ENCODE measurements at regions not wholly inside any gene's neighbourhood (a gene's known extent, or its start where the extent isn't known, plus 50 kb on each side); places are given as distances from the start of the nearest gene placed in this dataset.

DNA sequence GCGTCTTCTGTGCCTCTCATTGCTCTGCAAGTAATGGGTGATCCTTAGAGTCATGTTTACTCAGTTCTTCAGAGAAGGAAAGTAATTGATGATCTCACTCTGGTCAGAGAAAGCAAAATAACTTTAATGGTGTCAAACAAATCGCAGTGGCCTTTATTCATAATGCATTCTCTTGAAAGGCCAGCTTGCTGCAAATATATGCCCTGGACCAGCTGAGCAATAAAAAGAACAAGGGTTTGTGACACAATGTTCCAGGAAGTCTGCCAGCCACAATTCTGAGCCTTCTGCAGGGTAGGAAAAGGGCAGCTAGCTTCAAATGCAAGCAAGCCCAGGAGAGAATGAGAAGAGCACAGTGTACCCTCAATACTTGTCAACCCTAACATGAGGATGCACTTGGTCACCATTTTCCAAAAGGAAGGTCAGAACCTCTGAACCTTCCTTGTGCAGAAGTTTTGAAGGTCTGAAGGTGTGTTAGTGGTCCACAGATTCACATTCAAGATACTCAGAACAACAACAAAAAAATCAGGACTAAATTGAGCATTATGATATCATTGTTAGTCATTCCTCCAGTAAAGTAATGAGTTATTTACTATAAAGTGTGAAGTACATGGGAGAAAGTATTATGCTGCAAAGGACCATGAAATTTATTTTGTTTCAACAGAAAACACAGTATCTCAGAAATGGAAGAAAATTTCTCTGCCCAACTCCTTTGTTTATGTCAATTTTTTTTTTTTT is 355.6 kb downstream of the PAX3 start:
- TF ChIP-seq, protein P1, sequence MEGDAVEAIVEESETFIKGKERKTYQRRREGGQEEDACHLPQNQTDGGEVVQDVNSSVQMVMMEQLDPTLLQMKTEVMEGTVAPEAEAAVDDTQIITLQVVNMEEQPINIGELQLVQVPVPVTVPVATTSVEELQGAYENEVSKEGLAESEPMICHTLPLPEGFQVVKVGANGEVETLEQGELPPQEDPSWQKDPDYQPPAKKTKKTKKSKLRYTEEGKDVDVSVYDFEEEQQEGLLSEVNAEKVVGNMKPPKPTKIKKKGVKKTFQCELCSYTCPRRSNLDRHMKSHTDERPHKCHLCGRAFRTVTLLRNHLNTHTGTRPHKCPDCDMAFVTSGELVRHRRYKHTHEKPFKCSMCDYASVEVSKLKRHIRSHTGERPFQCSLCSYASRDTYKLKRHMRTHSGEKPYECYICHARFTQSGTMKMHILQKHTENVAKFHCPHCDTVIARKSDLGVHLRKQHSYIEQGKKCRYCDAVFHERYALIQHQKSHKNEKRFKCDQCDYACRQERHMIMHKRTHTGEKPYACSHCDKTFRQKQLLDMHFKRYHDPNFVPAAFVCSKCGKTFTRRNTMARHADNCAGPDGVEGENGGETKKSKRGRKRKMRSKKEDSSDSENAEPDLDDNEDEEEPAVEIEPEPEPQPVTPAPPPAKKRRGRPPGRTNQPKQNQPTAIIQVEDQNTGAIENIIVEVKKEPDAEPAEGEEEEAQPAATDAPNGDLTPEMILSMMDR (IDR thresholded peaks at IDR 0.05; ENCODE audit: low read depth, low read length): no peak
- TF ChIP-seq POLR2A (IDR thresholded peaks at IDR 0.05; ENCODE audit: extremely low read depth, insufficient read length) (no peak), MYC (IDR thresholded peaks at IDR 0.05; ENCODE audit: low read depth, low read length) (no peak)
